ENCODE measurements at regions not wholly inside any gene's neighbourhood (a gene's known extent, or its start where the extent isn't known, plus 50 kb on each side); places are given as distances from the start of the nearest gene placed in this dataset.

- no peak for TF ChIP-seq MYC (IDR thresholded peaks at IDR 0.05; ENCODE audit: low read depth, low read length)
- TF ChIP-seq MAX (IDR thresholded peaks at IDR 0.05; ENCODE audit: insufficient read depth, insufficient read length): no peak
- no peak for TF ChIP-seq POLR2AphosphoS5 (IDR thresholded peaks at IDR 0.05; ENCODE audit: insufficient read depth, low read depth, low read length)
- TF ChIP-seq POLR2A (IDR thresholded peaks at IDR 0.05; ENCODE audit: low read depth, low read length): no peak
- no peak for TF ChIP-seq CTCF (IDR thresholded peaks at IDR 0.05; ENCODE audit: extremely low read depth in 1 of 2, insufficient read depth in 1 of 2, low read depth in 1 of 2, low read length in 2 of 2)
- TF ChIP-seq JUN (IDR thresholded peaks at IDR 0.05; ENCODE audit: borderline replicate concordance, insufficient read depth, insufficient read length, low read depth): no peak
- no peak for TF ChIP-seq FOS (IDR thresholded peaks at IDR 0.05; ENCODE audit: borderline replicate concordance, insufficient read depth, low read length)
- TF ChIP-seq GATA2 (IDR thresholded peaks at IDR 0.05; ENCODE audit: insufficient read depth, insufficient read length, low read depth, low read length): no peak
- Histone ChIP-seq H2AFZ (ENCODE audit: low read depth, low read length) (no peak overlapping the region), H3K27me3 (ENCODE audit: control insufficient read depth in 2 of 2, insufficient read depth in 2 of 2, low read length in 2 of 2) (no peaks in the 10 kb centered on the region), H4K20me1 (replicated peaks; ENCODE audit: control insufficient read depth, extremely low read depth, insufficient read depth, low read length) (no peaks in the 10 kb centered on the region), H3K27ac (ENCODE audit: insufficient read depth, low read depth, low read length) (no peak overlapping the region), H3K4me2 (ENCODE audit: insufficient read depth, low read length) (no peak overlapping the region), H3K9me1 (replicated peaks; ENCODE audit: control insufficient read depth, extremely low read depth, insufficient read depth, low read length) (no peaks in the 10 kb centered on the region), H3K79me2 (ENCODE audit: control insufficient read depth, insufficient read depth, low read length) (no peaks in the 10 kb centered on the region), H3K36me3 (ENCODE audit: control insufficient read depth in 2 of 2, extremely low read depth in 1 of 2, insufficient read depth in 2 of 2, low read length in 2 of 2) (no peaks in the 10 kb centered on the region), H3K4me3 (replicated peaks in 1 of 3; ENCODE audit: insufficient read depth in 1 of 3, low read depth in 1 of 3, low read length in 3 of 3) (no peak overlapping the region), H3K4me1 (ENCODE audit: control insufficient read depth, extremely low read depth, insufficient read depth, low read length) (no peaks in the 10 kb centered on the region), H3K9ac (replicated peaks; ENCODE audit: extremely low read depth, insufficient read depth, low read length) (no peak overlapping the region), H3K9me3 (replicated peaks; ENCODE audit: control insufficient read depth, insufficient read depth, low read length) (no peaks in the 10 kb centered on the region)
- POLR2A ChIA-PET: no interaction called here
- CTCF ChIA-PET: no interaction called here
- intact Hi-C loops (cut with micrococcal nuclease) (loop anchor here (10.0 kb wide), 1 partner anchor 275 kb away; no protein-coding TSS in a partner anchor), dilution Hi-C loops (cut with MboI; ENCODE audit: extremely low pct_ligation_motif_present, low sequenced_read_pairs) (no loop called here)
- FAIRE-seq (no peak), DNase-seq (ENCODE audit: low read depth, low spot score) (no peak)
- BruUV-seq (replicated peaks): no TSS peak
Measured at GRCh38 chr12:4169531-4169930, 104.0 kb upstream of the CCND2 start.

All from endothelial cell of umbilical vein (primary cell).